Caco-2 (cell line): ENCODE measurements at regions not wholly inside any gene's neighbourhood (a gene's known extent, or its start where the extent isn't known, plus 50 kb on each side); places are given as distances from the start of the nearest gene placed in this dataset.

Experiments
- BruUV-seq: library from RNA; stranded (reverse); fragments of 400-500 nt; replicated peaks from 2 replicates; lab custom pipeline; 2021; lab: Mats Ljungman, UMichigan
- CTCF ChIA-PET: fragments of 300-600 bp; sonication (Branson Sonifier 250); formaldehyde crosslinking; loops from one replicate; lab custom pipeline; 2022; ENCODE audit warnings: antibody characterized with exemption; lab: Charles Lee
- POLR2A ChIA-PET: fragments of 300-600 bp; sonication (Branson Sonifier 250); formaldehyde crosslinking; loops from one replicate; lab custom pipeline; 2022; ENCODE audit warnings: antibody characterized with exemption; lab: Charles Lee
- DNase-seq, 2 experiments: peaks; one replicate each; pipeline versions ENCODE4 v3.0.0 to v3.0.0-alpha.2; 2020 to 2022
- H3K27me3 ChIP-seq: replicated peaks from 2 replicates; pipeline ENCODE4 v1.6.0; 2011; ENCODE audit warnings: low read length; ENCODE audit not compliant: control insufficient read depth, insufficient read depth
- H3K36me3 ChIP-seq: 2 replicates; pipeline ENCODE4 v1.5.1; 2011; ENCODE audit warnings: low read length; ENCODE audit not compliant: control insufficient read depth, insufficient read depth
- H3K4me1 ChIP-seq: fragments of 250-450 bp; sonication (Bioruptor Pico); 2 replicates; pipeline ENCODE4 v1.5.1; 2020; ENCODE audit warnings: mild to moderate bottlenecking
- H3K4me3 ChIP-seq: 2 replicates; pipeline ENCODE4 v1.5.1; 2011; ENCODE audit warnings: low read depth, mild to moderate bottlenecking, control low read depth, low read length
- H3K9me3 ChIP-seq: fragments of 250-450 bp; sonication (Bioruptor Pico); 2 replicates; pipeline ENCODE4 v1.5.1; 2020; ENCODE audit warnings: mild to moderate bottlenecking, moderate library complexity
- H3K27ac Mint-ChIP-seq: one replicate; pipeline ENCODE4 v1.8.0; 2022; ENCODE audit warnings: mixed read lengths; ENCODE audit not compliant: unreplicated experiment
- H3K27me3 Mint-ChIP-seq: one replicate; pipeline ENCODE4 v1.8.0; 2022; ENCODE audit warnings: mixed read lengths; ENCODE audit not compliant: insufficient read depth, unreplicated experiment
- H3K36me3 Mint-ChIP-seq: one replicate; pipeline ENCODE4 v1.8.0; 2022; ENCODE audit warnings: mild to moderate bottlenecking, mixed read lengths; ENCODE audit not compliant: insufficient read depth, unreplicated experiment
- H3K4me1 Mint-ChIP-seq: one replicate; pipeline ENCODE4 v1.8.0; 2022; ENCODE audit warnings: low read depth, mixed read lengths; ENCODE audit not compliant: unreplicated experiment
- H3K4me3 Mint-ChIP-seq: one replicate; pipeline ENCODE4 v1.8.0; 2022; ENCODE audit warnings: mild to moderate bottlenecking, moderate library complexity, mixed read lengths; ENCODE audit not compliant: unreplicated experiment
- H3K9me3 Mint-ChIP-seq: one replicate; pipeline ENCODE4 v1.8.0; 2022; ENCODE audit warnings: mixed read lengths; ENCODE audit not compliant: unreplicated experiment
- intact Hi-C: fragments of 100-400 bp; cut with micrococcal nuclease; formaldehyde crosslinking; loops from one replicate; pipeline ENCODE4 v1.10.0; 2022; ENCODE audit not compliant: unreplicated experiment
- TF ChIP-seq, protein P1 (sequence below), 2 experiments: fragments of 200-600 bp in 1 of 2; IDR thresholded peaks; 1 replicate in 1 of 2; 2 replicates in 1 of 2; pipeline versions ENCODE4 v1.5.1 to v1.8.0; 2011 to 2022; ENCODE audit warnings: antibody characterized with exemption in 1 of 2, control low read depth in 1 of 2, inconsistent platforms in 1 of 2, low read depth in 1 of 2, low read length in 1 of 2, mild to moderate bottlenecking in 1 of 2, moderate library complexity in 1 of 2; ENCODE audit not compliant: insufficient read depth in 1 of 2, severe bottlenecking in 1 of 2, unreplicated experiment in 1 of 2

DNA sequence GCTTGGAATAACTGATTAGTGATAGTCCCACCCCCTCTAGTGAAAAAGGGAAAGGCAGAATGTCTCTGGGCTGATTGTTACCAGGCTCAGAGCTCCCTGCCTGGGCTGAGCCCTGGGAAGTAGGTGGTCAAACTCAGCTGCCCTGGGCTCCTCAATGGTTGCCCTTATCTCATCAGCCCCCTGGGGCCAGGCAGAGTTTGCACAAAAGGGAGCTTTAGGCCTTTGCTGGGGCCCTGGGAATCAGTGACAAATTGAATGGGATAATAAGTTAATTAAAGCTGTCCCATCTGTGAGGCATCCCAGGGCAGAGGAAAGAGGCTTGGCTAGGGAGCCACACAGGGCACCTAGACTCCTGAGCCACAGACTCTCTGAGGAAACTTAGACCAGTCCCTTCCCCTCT, 89.0 kb downstream of the EFNB1 start:
- H3K27ac Mint-ChIP-seq: no peak overlapping the region
- no peaks in the 10 kb centered on the region for H3K36me3 ChIP-seq
- no peaks in the 10 kb centered on the region for H3K36me3 Mint-ChIP-seq
- no peaks in the 10 kb centered on the region for H3K9me3 Mint-ChIP-seq
- no peak overlapping the region for H3K4me3 ChIP-seq
- no peaks in the 10 kb centered on the region for H3K9me3 ChIP-seq
- CTCF ChIA-PET: no interaction called here
- no peak for DNase-seq
- peaks cover 5% of the 10 kb centered on the region for H3K4me1 Mint-ChIP-seq
- H3K27me3 Mint-ChIP-seq: no peaks in the 10 kb centered on the region
- H3K27me3 ChIP-seq: no peaks in the 10 kb centered on the region
- no TSS peak for BruUV-seq
- no peak overlapping the region for H3K4me3 Mint-ChIP-seq
- POLR2A ChIA-PET: no interaction called here
- TF ChIP-seq, protein P1, sequence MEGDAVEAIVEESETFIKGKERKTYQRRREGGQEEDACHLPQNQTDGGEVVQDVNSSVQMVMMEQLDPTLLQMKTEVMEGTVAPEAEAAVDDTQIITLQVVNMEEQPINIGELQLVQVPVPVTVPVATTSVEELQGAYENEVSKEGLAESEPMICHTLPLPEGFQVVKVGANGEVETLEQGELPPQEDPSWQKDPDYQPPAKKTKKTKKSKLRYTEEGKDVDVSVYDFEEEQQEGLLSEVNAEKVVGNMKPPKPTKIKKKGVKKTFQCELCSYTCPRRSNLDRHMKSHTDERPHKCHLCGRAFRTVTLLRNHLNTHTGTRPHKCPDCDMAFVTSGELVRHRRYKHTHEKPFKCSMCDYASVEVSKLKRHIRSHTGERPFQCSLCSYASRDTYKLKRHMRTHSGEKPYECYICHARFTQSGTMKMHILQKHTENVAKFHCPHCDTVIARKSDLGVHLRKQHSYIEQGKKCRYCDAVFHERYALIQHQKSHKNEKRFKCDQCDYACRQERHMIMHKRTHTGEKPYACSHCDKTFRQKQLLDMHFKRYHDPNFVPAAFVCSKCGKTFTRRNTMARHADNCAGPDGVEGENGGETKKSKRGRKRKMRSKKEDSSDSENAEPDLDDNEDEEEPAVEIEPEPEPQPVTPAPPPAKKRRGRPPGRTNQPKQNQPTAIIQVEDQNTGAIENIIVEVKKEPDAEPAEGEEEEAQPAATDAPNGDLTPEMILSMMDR (IDR thresholded peaks at IDR 0.05; ENCODE audit: insufficient read depth in 1 of 2, low read depth in 1 of 2, low read length in 1 of 2, severe bottlenecking in 1 of 2, unreplicated experiment in 1 of 2): no peak
- no peaks in the 10 kb centered on the region for H3K4me1 ChIP-seq
- intact Hi-C loops: no loop called here

DNA sequence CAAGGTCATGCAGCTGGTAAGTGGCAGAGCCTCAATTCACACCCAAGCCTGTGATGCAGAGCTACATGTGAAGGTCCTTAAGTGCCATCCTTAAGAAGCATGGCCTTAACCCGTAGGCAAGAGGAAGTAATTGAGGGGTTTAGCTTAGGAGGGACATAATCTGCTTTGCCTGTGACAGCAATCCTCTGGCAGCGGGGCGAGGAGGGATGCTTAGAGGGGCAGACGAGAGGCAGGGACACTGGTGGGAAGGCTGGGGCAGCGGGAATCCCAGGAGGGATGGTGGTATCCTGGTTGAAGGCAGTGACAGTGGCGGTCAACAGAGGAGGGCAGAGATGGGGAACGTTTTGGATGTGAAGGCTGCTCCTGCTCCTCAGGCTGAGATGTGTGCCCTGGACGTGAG, 88.1 kb downstream of the EFNB1 start:
- no TSS peak for BruUV-seq
- CTCF ChIA-PET: no interaction called here

DNA sequence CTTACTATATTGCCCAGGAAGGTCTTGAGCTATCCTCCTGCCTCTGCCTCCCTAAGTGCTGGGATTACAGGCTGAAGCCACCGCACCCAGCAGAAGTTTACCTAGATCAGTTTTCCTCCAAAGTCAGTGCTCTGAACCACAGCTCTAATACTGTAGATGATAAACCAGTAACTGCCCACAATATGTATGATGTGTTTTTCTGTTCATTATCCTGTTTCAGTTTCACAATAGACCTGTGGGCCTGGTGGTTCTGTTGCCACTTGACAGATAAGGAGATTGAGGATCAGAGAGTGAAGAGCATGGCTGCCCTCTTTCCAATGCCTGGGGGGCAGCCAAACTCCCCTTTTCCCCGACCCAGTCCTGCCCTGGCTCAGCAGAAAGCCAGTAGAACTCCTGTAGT, 87.0 kb downstream of the EFNB1 start:
- Mint-ChIP-seq H3K27me3 (no peaks in the 10 kb centered on the region), H3K27ac (no peak overlapping the region), H3K4me1 (peaks cover 11% of the 10 kb centered on the region), H3K4me3 (no peak overlapping the region), H3K9me3 (no peaks in the 10 kb centered on the region), H3K36me3 (no peaks in the 10 kb centered on the region)
- TF ChIP-seq, protein P1 (IDR thresholded peaks at IDR 0.05; ENCODE audit: insufficient read depth in 1 of 2, low read depth in 1 of 2, low read length in 1 of 2, severe bottlenecking in 1 of 2, unreplicated experiment in 1 of 2): no peak
- no peaks in the 10 kb centered on the region for H3K9me3 ChIP-seq
- intact Hi-C loops: no loop called here
- ChIA-PET POLR2A (no interaction called here), CTCF (no interaction called here)
- no peak overlapping the region for H3K4me3 ChIP-seq
- no peaks in the 10 kb centered on the region for H3K4me1 ChIP-seq
- no peaks in the 10 kb centered on the region for H3K27me3 ChIP-seq
- no peaks in the 10 kb centered on the region for H3K36me3 ChIP-seq
- DNase-seq: no peak
- no TSS peak for BruUV-seq

More for the DNA sequence above, 88.1 kb downstream of the EFNB1 start:
- TF ChIP-seq, protein P1 (IDR thresholded peaks at IDR 0.05; ENCODE audit: insufficient read depth in 1 of 2, low read depth in 1 of 2, low read length in 1 of 2, severe bottlenecking in 1 of 2, unreplicated experiment in 1 of 2): no peak
- H3K36me3 Mint-ChIP-seq: no peaks in the 10 kb centered on the region
- no peaks in the 10 kb centered on the region for H3K36me3 ChIP-seq
- H3K9me3 Mint-ChIP-seq: no peaks in the 10 kb centered on the region
- intact Hi-C loops: no loop called here
- H3K9me3 ChIP-seq: no peaks in the 10 kb centered on the region
- peaks cover 11% of the 10 kb centered on the region for H3K4me1 Mint-ChIP-seq
- H3K4me3 Mint-ChIP-seq: no peak overlapping the region
- POLR2A ChIA-PET: no interaction called here
- H3K27ac Mint-ChIP-seq: no peak overlapping the region
- no peaks in the 10 kb centered on the region for H3K4me1 ChIP-seq
- no peak overlapping the region for H3K4me3 ChIP-seq
- no peaks in the 10 kb centered on the region for H3K27me3 ChIP-seq
- H3K27me3 Mint-ChIP-seq: no peaks in the 10 kb centered on the region
- DNase-seq: no peak
